ENCODE measurements at regions not wholly inside any gene's neighbourhood (a gene's known extent, or its start where the extent isn't known, plus 50 kb on each side); places are given as distances from the start of the nearest gene placed in this dataset.
"Not testable (repeated sequence)": the region's sequence is repeated elsewhere in the genome, so short reads cannot be mapped to it uniquely, and the experiment has no call there.

DNA sequence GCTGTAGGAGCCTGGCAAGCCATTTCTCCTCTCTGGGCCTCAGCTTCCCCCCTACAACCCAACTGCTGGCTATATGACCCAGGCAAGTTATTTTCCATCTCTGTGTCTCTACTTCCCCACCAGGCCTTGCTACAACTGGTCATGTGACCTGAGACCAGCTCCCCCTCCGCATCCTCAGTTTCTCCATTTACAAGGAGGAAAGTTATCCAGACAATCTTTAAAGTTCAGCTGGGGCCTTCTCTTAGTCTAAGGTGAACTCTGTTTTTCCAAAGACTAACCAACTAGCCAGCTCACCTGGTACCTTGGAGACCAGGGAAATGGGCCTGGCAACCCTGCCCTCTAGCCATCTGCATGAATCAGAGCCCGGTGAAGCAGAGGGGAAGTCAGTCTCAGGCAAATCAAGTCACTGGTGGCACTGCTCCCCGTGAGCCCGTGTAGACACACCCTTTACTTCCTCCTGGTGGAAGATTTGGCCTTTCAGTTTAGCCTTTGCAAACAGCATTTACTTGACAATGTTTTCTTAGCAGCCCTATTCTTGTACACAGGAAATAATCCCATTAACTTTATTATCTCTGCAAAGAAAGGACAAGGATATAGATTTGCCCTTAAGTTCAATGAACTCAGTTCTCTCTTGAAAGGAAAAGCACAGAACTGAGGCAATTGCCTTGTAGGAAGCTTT, 157.7 kb downstream of the VEGFA start:
- intact Hi-C loops (cut with DNase I): no loop called here
- Histone ChIP-seq H3K27ac (no peak overlapping the region), H3K4me3 (no peak overlapping the region), H3K36me3 (no peaks in the 10 kb centered on the region), H3K9me3 (no peaks in the 10 kb centered on the region), H3K4me1 (replicated peaks) (no peaks in the 10 kb centered on the region), H3K27me3 (replicated peaks; ENCODE audit: insufficient read depth) (no peaks in the 10 kb centered on the region)
- WGBS: 61% methylated on average over 4 of the region's 4 CpGs
- DNase-seq (ENCODE audit: low spot score): no peak
- TF ChIP-seq POLR2A (IDR thresholded peaks at IDR 0.05) (no peak), POLR2AphosphoS5 (IDR thresholded peaks at IDR 0.05) (peak; percentile 30)
- TF ChIP-seq, protein P1, sequence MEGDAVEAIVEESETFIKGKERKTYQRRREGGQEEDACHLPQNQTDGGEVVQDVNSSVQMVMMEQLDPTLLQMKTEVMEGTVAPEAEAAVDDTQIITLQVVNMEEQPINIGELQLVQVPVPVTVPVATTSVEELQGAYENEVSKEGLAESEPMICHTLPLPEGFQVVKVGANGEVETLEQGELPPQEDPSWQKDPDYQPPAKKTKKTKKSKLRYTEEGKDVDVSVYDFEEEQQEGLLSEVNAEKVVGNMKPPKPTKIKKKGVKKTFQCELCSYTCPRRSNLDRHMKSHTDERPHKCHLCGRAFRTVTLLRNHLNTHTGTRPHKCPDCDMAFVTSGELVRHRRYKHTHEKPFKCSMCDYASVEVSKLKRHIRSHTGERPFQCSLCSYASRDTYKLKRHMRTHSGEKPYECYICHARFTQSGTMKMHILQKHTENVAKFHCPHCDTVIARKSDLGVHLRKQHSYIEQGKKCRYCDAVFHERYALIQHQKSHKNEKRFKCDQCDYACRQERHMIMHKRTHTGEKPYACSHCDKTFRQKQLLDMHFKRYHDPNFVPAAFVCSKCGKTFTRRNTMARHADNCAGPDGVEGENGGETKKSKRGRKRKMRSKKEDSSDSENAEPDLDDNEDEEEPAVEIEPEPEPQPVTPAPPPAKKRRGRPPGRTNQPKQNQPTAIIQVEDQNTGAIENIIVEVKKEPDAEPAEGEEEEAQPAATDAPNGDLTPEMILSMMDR (IDR thresholded peaks at IDR 0.05): peak in 1 of 4 experiments; percentile 10

DNA sequence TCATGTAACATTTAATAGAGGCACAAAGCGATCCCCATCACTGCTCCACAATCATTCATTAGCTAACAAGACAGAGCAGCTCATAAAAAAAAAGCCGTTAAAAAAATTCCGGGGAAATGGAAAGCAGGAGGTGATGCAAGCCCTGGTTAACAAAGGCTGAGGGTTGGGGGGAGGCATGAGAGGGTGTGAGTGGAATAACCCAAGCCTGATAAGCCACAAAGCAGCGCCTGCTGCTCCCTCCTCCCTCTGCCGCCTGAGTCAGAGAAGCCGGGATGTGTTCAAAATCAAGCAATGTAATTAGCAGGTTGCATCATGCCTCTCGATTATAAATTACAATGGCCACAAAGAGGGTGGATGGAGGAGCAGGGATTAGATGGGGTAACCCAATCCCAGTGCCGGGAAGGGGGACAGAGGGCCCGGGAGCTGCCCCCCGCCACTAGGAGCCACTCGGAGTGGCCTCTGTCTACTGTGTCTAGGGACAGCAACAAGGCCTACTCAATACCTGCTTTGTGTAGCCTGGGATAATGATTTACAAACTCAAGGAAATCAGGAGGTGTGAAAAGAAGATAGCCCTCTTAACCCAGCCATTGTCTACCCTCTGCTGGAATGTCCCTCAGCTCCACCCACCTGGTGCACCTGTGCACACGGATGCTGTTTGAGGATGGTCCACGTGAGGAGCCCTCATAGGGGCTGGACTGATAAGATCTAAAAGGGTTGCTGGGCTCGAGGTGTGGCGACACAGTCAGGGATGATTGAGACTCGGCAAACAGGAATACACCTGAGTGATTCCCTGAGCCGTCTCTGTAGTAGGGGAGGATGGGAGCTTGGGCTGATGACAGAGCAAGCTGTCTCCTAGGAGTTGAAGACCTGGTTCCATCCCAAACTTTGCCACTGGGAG, 156.9 kb downstream of the VEGFA start:
- intact Hi-C loops (cut with DNase I): no loop called here
- no peaks in the 10 kb centered on the region for H3K9me3 ChIP-seq
- 41% methylated on average over 17 of the region's 17 CpGs for WGBS
- H3K4me1 ChIP-seq (replicated peaks): no peaks in the 10 kb centered on the region
- DNase-seq (ENCODE audit: low spot score): no peak
- no peaks in the 10 kb centered on the region for H3K27me3 ChIP-seq (replicated peaks; ENCODE audit: insufficient read depth)
- TF ChIP-seq, protein P1 (IDR thresholded peaks at IDR 0.05): no peak
- no peak for TF ChIP-seq POLR2AphosphoS5 (IDR thresholded peaks at IDR 0.05)
- no peak for TF ChIP-seq POLR2A (IDR thresholded peaks at IDR 0.05)
- H3K4me3 ChIP-seq: no peak overlapping the region
- H3K27ac ChIP-seq: no peak overlapping the region
- no peaks in the 10 kb centered on the region for H3K36me3 ChIP-seq

DNA sequence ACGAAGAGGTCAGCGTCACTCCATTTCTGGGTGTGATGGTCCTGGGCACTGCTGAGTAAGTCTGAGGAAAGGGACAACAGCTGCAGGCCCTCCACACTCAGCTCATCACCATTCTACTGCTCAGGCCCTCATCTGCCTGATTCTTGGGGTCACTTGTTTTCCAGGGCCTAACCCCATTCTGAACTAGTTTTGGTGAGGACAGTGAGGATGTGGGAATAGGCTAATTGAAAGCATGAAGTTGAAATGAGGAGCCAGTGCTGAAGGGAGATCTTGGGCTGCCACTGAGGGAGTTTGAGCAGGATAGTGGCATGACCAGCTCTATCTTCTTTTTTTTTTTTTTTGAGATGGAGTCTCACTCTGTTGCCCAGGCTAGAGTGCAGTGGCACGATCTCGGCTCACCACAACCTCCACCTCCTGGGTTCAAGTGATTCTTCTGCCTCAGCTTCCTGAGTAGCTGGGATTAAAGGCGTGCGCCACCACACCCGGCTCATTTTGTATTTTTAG, 155.7 kb downstream of the VEGFA start:
- H3K27ac ChIP-seq: not testable (repeated sequence)

DNA sequence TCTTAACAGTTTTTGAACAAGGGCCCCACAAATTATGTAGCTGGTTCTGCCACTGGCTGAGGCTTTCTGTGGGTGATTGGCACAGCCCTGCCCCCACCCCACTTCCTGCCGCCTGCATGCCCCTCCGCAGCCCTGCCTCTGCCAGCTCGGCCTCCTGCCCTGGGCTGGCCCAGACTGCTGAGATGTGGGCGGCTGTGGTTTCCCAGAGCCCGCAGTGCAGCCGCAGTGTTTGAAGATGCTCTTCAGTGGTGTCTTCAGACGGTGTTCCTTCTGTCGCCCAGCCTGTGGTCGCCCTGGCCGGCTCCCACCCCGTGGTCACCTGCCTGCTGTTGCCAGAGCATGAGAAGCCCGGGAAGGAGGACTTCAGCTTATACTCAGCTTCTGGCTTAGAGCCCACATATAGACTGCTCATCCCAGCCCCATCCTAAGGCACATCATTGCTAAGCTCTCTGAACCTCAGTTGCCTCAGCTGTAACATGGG, 154.3 kb downstream of the VEGFA start:
- H3K36me3 ChIP-seq: no peaks in the 10 kb centered on the region
- H3K27ac ChIP-seq: no peak overlapping the region
- intact Hi-C loops (cut with DNase I): no loop called here
- H3K4me3 ChIP-seq: no peak overlapping the region
- H3K4me1 ChIP-seq (replicated peaks): no peaks in the 10 kb centered on the region
- no peak for DNase-seq (ENCODE audit: low spot score)
- no peaks in the 10 kb centered on the region for H3K27me3 ChIP-seq (replicated peaks; ENCODE audit: insufficient read depth)
- WGBS: 45% methylated on average over 12 of the region's 12 CpGs
- TF ChIP-seq, protein P1 (IDR thresholded peaks at IDR 0.05): no peak
- TF ChIP-seq POLR2A (IDR thresholded peaks at IDR 0.05) (no peak), POLR2AphosphoS5 (IDR thresholded peaks at IDR 0.05) (no peak)
- no peaks in the 10 kb centered on the region for H3K9me3 ChIP-seq

More for the DNA sequence above, 155.7 kb downstream of the VEGFA start:
- H3K4me1 ChIP-seq (replicated peaks); H3K27me3 ChIP-seq (replicated peaks; ENCODE audit: insufficient read depth); H3K36me3 ChIP-seq; DNase-seq (ENCODE audit: low spot score); H3K4me3 ChIP-seq; H3K9me3 ChIP-seq; intact Hi-C loops (cut with DNase I): not testable (repeated sequence)
- WGBS: 94% methylated on average over 7 of the region's 7 CpGs

DNA sequence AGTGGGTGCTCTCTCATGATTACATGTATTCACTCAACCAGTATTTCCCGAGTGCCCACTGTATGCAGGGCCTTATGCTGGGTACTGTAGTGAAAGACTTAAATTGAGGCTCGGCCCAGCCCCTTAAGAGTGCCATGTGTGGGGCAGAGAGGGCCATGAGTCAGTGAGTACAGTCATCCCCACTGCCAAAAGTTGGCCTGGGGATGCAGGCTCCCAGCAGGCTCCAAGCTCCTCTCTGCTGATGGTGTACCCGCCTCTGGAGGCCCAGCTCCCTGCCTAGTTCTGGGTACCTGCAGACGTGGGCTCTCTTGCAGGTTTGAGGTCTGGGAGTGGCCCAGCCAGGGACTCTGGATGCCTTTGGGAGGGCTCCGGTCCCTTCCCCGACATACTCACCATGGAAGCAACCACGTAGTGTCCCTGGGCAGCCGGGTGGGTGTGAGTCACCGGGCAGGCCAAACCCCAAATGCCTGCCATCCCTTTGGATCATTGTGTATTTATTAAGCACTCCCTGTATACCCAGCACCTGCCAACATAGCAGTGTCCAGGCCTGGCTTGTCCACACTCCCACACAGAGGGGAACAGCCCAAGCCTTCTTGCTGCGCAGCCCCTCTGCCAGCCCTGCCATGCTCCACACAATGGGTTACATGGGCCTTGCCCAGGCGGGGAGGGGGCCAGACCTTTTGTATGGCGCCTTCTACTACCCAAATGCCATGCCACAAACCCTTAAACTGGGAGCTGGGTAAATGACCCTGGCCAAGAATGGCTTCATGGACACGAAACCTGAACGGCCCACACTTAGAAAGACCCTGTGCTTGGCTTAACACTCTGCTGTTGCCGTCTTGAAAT, 153.6 kb downstream of the VEGFA start:
- Histone ChIP-seq H3K4me3 (no peak overlapping the region), H3K9me3 (no peaks in the 10 kb centered on the region), H3K27me3 (replicated peaks; ENCODE audit: insufficient read depth) (no peaks in the 10 kb centered on the region), H3K27ac (no peak overlapping the region), H3K36me3 (no peaks in the 10 kb centered on the region), H3K4me1 (replicated peaks) (no peaks in the 10 kb centered on the region)
- WGBS: 92% methylated on average over 13 of the region's 15 CpGs
- TF ChIP-seq POLR2A (IDR thresholded peaks at IDR 0.05) (no peak), POLR2AphosphoS5 (IDR thresholded peaks at IDR 0.05) (no peak)
- TF ChIP-seq, protein P1 (IDR thresholded peaks at IDR 0.05): no peak
- intact Hi-C loops (cut with DNase I): no loop called here
- no peak for DNase-seq (ENCODE audit: low spot score)

Measured in prostate gland (tissue), 2 donors.